ENCODE measurements at regions not wholly inside any gene's neighbourhood (a gene's known extent, or its start where the extent isn't known, plus 50 kb on each side); places are given as distances from the start of the nearest gene placed in this dataset.

- Histone ChIP-seq H2AFZ (ENCODE audit: low read depth, low read length) (no peak overlapping the region), H4K20me1 (replicated peaks; ENCODE audit: control insufficient read depth, insufficient read depth, low read length) (no peaks in the 10 kb centered on the region), H3K9me1 (ENCODE audit: control insufficient read depth, insufficient read depth, low read length) (no peaks in the 10 kb centered on the region), H3K9ac (ENCODE audit: insufficient read depth in 1 of 2, low read depth in 2 of 2, low read length in 2 of 2) (no peak overlapping the region), H3K9me3 (replicated peaks; ENCODE audit: control insufficient read depth, insufficient read depth, low read depth, low read length) (no peaks in the 10 kb centered on the region), H3K4me2 (ENCODE audit: insufficient read depth, low read length) (no peak overlapping the region), H3K27me3 (ENCODE audit: control insufficient read depth in 2 of 2, insufficient read depth in 2 of 2, low read length in 2 of 2) (no peaks in the 10 kb centered on the region), H3K79me2 (ENCODE audit: control insufficient read depth, insufficient read depth, low read length) (no peaks in the 10 kb centered on the region), H3K27ac (ENCODE audit: extremely low read depth, low read depth, low read length) (no peak overlapping the region), H3K36me3 (ENCODE audit: control insufficient read depth, insufficient read depth, low read length) (no peaks in the 10 kb centered on the region), H3K4me1 (replicated peaks in 1 of 2; ENCODE audit: control insufficient read depth in 2 of 2, insufficient read depth in 2 of 2, low read length in 2 of 2) (no peaks in the 10 kb centered on the region), H3K4me3 (no peak overlapping the region)
- ATAC-seq (no peak), FAIRE-seq (no peak), DNase-seq (ENCODE audit: extremely low read depth in 1 of 4, low spot score in 3 of 4) (no peak)
- ChIA-PET CTCF (ENCODE audit: low intra/inter-chr PET ratio) (no interaction called here), POLR2A (no interaction called here)
- intact Hi-C loops (cut with micrococcal nuclease) = no loop called here
- in situ Hi-C loops (cut with MboI) = no loop called here
- no TSS peak for BruUV-seq (replicated peaks)
- no CpG with 5 or more reads among the region's 54 CpGs for WGBS (ENCODE audit: insufficient coverage, low coverage, missing lambda C conversion rate)
- no peak for TF ChIP-seq ZKSCAN1 (IDR thresholded peaks at IDR 0.05; ENCODE audit: low read depth, low read length)
- no peak for TF ChIP-seq SNRNP70 (optimal IDR thresholded peaks at IDR 0.05; ENCODE audit: low read depth, low read length)
- TF ChIP-seq ESRRB (CRISPR knock-in tag; IDR thresholded peaks at IDR 0.05; ENCODE audit: borderline replicate concordance) = no peak
- no peak for TF ChIP-seq ZBTB9 (CRISPR knock-in tag; IDR thresholded peaks at IDR 0.05)
- TF ChIP-seq GTF2B (IDR thresholded peaks at IDR 0.05; ENCODE audit: extremely low read depth, insufficient read length) = no peak
- no peak for TF ChIP-seq NONO (IDR thresholded peaks at IDR 0.05; ENCODE audit: low read depth in 2 of 2, low read length in 1 of 2)
- TF ChIP-seq SMARCB1 (IDR thresholded peaks at IDR 0.05; ENCODE audit: insufficient read length, low read depth) = no peak
- no peak for TF ChIP-seq CREB3L1 (IDR thresholded peaks at IDR 0.05; ENCODE audit: borderline replicate concordance, low read depth)
- TF ChIP-seq PHF20 (IDR thresholded peaks at IDR 0.05; ENCODE audit: partially characterized antibody) = no peak
- TF ChIP-seq ZSCAN29 (IDR thresholded peaks at IDR 0.05) = no peak
- TF ChIP-seq SMARCC2 (IDR thresholded peaks at IDR 0.05; ENCODE audit: low read depth) = no peak
- no peak for TF ChIP-seq ETV5 (CRISPR knock-in tag; IDR thresholded peaks at IDR 0.05; ENCODE audit: low read depth)
- TF ChIP-seq HMGN3 (IDR thresholded peaks at IDR 0.05; ENCODE audit: borderline replicate concordance, extremely low read depth, insufficient read length, low read depth, low read length) = no peak
- no peak for TF ChIP-seq FOXA1 (IDR thresholded peaks at IDR 0.05; ENCODE audit: borderline replicate concordance)
- no peak for TF ChIP-seq RHOXF2B (CRISPR knock-in tag; conservative IDR thresholded peaks at IDR 0.05)
Measured at GRCh38 chr9:29212397-29213387, 1639.4 kb upstream of the C9orf72 start.

All from K562 (cell line).